HEK293T (cell line): ENCODE measurements at regions not wholly inside any gene's neighbourhood (a gene's known extent, or its start where the extent isn't known, plus 50 kb on each side); places are given as distances from the start of the nearest gene placed in this dataset.

Experiments used
- ARNT ChIP-seq: fragments of 450-650 bp; IDR thresholded peaks from 2 replicates; pipeline ENCODE4 v1.6.1; 2017; ENCODE audit warnings: mild to moderate bottlenecking
- CTBP1 ChIP-seq: fragments of 450-650 bp; IDR thresholded peaks from 2 replicates; pipeline ENCODE4 v1.6.1; 2016; ENCODE audit warnings: borderline replicate concordance
- L3MBTL2 ChIP-seq: fragments of 450-650 bp; conservative IDR thresholded peaks from 2 replicates; pipeline ENCODE4 v1.6.1; 2016; ENCODE audit warnings: mild to moderate bottlenecking
- SUZ12 ChIP-seq: fragments of 450-650 bp; IDR thresholded peaks from 2 replicates; pipeline ENCODE4 v1.6.1; 2016; ENCODE audit warnings: mild to moderate bottlenecking

- TF ChIP-seq CTBP1 (no peak), L3MBTL2 (no peak), ARNT (no peak), SUZ12 (no peak)
Measured at GRCh38 chr18:29077344-29077743, 900.4 kb upstream of the CDH2 start.
